ENCODE measurements at regions not wholly inside any gene's neighbourhood (a gene's known extent, or its start where the extent isn't known, plus 50 kb on each side); places are given as distances from the start of the nearest gene placed in this dataset.

- TF ChIP-seq JUND (IDR thresholded peaks at IDR 0.05; ENCODE audit: low read depth, low read length) (no peak), MYC (IDR thresholded peaks at IDR 0.05; ENCODE audit: insufficient read depth, insufficient read length, insufficient replicate concordance, low read length, severe bottlenecking) (no peak), HDGF (IDR thresholded peaks at IDR 0.05) (no peak), ETV6 (conservative IDR thresholded peaks at IDR 0.05 in 1 of 2, IDR thresholded peaks at IDR 0.05 in 1 of 2; ENCODE audit: borderline replicate concordance in 1 of 2, low read depth in 1 of 2) (no peak), RBBP5 (conservative IDR thresholded peaks at IDR 0.05) (no peak), MAX (IDR thresholded peaks at IDR 0.05; ENCODE audit: low read depth, low read length) (no peak), ZNF217 (IDR thresholded peaks at IDR 0.05) (no peak), SMAD5 (IDR thresholded peaks at IDR 0.05; ENCODE audit: low read depth) (no peak), POU2F2 (IDR thresholded peaks at IDR 0.05; ENCODE audit: borderline replicate concordance, low read depth, low read length) (no peak), HSF1 (IDR thresholded peaks at IDR 0.05; ENCODE audit: low read depth, low read length) (no peak)
Measured at GRCh38 chr5:20158006-20158405, 170.0 kb upstream of the CDH18 start (continued).

GRCh38 chr5:20157089-20157488 is 169.1 kb upstream of the CDH18 start:
- Histone ChIP-seq H3K27me3 (replicated peaks in 1 of 2; ENCODE audit: control insufficient read depth in 2 of 2, insufficient read depth in 2 of 2, low read length in 1 of 2) (no peaks in the 10 kb centered on the region), H2AFZ (ENCODE audit: control insufficient read depth, low read depth, low read length) (no peak overlapping the region), H3K4me3 (no peak overlapping the region), H4K20me1 (ENCODE audit: control insufficient read depth, insufficient read depth) (no peaks in the 10 kb centered on the region), H3K27ac (ENCODE audit: control insufficient read depth, insufficient read depth) (no peak overlapping the region), H3K4me2 (ENCODE audit: control insufficient read depth, insufficient read depth) (no peak overlapping the region), H3K9me3 (replicated peaks; ENCODE audit: control insufficient read depth, insufficient read depth, low read length) (no peaks in the 10 kb centered on the region), H3K4me1 (ENCODE audit: control insufficient read depth, insufficient read depth, low read length) (no peaks in the 10 kb centered on the region), H3K36me3 (ENCODE audit: control insufficient read depth in 2 of 2, insufficient read depth in 2 of 2, low read length in 1 of 2) (no peaks in the 10 kb centered on the region), H3K79me2 (ENCODE audit: control insufficient read depth, insufficient read depth, low read length) (no peaks in the 10 kb centered on the region), H3K9ac (ENCODE audit: control insufficient read depth, insufficient read depth, low read length) (no peak overlapping the region)
- CTCF ChIA-PET: no interaction called here
- POLR2A ChIA-PET: no interaction called here
- DNase-seq (ENCODE audit: low read depth, low spot score) (no peak), ATAC-seq (no peak), FAIRE-seq (no peak)
- SMC1A ChIA-PET (ENCODE audit: uncharacterized antibody, unreplicated experiment): no interaction called here
- RAD21 ChIA-PET (ENCODE audit: unreplicated experiment): no interaction called here
- 12% methylated on average over 2 of the region's 2 CpGs for WGBS (ENCODE audit: insufficient coverage, insufficient replicate concordance, low lambda C conversion rate, missing lambda C conversion rate)
- intact Hi-C loops (cut with micrococcal nuclease; ENCODE audit: unreplicated experiment): no loop called here
- no TSS peak for BruUV-seq (replicated peaks)
- in situ Hi-C loops (cut with MboI): no loop called here
- no peak for TF ChIP-seq BRCA1 (IDR thresholded peaks at IDR 0.05; ENCODE audit: low read depth, low read length)
- no peak for TF ChIP-seq NKRF (conservative IDR thresholded peaks at IDR 0.05)
- no peak for TF ChIP-seq NBN (IDR thresholded peaks at IDR 0.05)
- TF ChIP-seq NFIC (IDR thresholded peaks at IDR 0.05; ENCODE audit: low read depth, low read length): no peak
- no peak for TF ChIP-seq ZNF274 (IDR thresholded peaks at IDR 0.05; ENCODE audit: insufficient read depth, insufficient read length)
- TF ChIP-seq POLR2AphosphoS2 (IDR thresholded peaks at IDR 0.05; ENCODE audit: low read depth, low read length): no peak
- no peak for TF ChIP-seq NFXL1 (IDR thresholded peaks at IDR 0.05; ENCODE audit: borderline replicate concordance)
- TF ChIP-seq CBX3 (IDR thresholded peaks at IDR 0.05; ENCODE audit: borderline replicate concordance, low read depth): no peak
- TF ChIP-seq EP300 (IDR thresholded peaks at IDR 0.05; ENCODE audit: borderline replicate concordance in 1 of 2, control insufficient read depth in 1 of 2, low read depth in 2 of 2, low read length in 2 of 2): no peak
- TF ChIP-seq TBL1XR1 (IDR thresholded peaks at IDR 0.05; ENCODE audit: low read depth, low read length): no peak
- TF ChIP-seq MYC (IDR thresholded peaks at IDR 0.05; ENCODE audit: insufficient read depth, insufficient read length, insufficient replicate concordance, low read length, severe bottlenecking): no peak

Measured in GM12878 (cell line).